GM21390 (cell line): ENCODE measurements at regions not wholly inside any gene's neighbourhood (a gene's known extent, or its start where the extent isn't known, plus 50 kb on each side); places are given as distances from the start of the nearest gene placed in this dataset.
"Not testable (repeated sequence)": the region's sequence is repeated elsewhere in the genome, so short reads cannot be mapped to it uniquely, and the experiment has no call there.

Source experiments
- ATAC-seq: cut with Tn5 transposase; IDR thresholded peaks from one replicate; pipeline ENCODE4 v1.9.1; 2021; ENCODE audit not compliant: unreplicated experiment

GRCh38 chr4:189547559-189547958 lies 393.1 kb upstream of the FRG1 start:
- ATAC-seq, result no peak

GRCh38 chr4:189548484-189549125 lies 392.1 kb upstream of the FRG1 start:
- no peak for ATAC-seq

- not testable (repeated sequence) for ATAC-seq
Observed at GRCh38 chr4:189551931-189552670, 388.6 kb upstream of the FRG1 start.

- not testable (repeated sequence) for ATAC-seq
Observed at GRCh38 chr4:189560605-189561004, 380.1 kb upstream of the FRG1 start.

- not testable (repeated sequence) for ATAC-seq
Observed at GRCh38 chr4:189563751-189564150, 376.9 kb upstream of the FRG1 start.

GRCh38 chr4:189566271-189566670 lies 374.4 kb upstream of the FRG1 start:
- ATAC-seq, result not testable (repeated sequence)

GRCh38 chr4:189566900-189567299 lies 373.8 kb upstream of the FRG1 start:
- ATAC-seq, result not testable (repeated sequence)

- not testable (repeated sequence) for ATAC-seq
Observed at GRCh38 chr4:189579645-189580044, 361.0 kb upstream of the FRG1 start.

- not testable (repeated sequence) for ATAC-seq
Observed at GRCh38 chr4:189586908-189587632, 353.6 kb upstream of the FRG1 start.

GRCh38 chr4:189589201-189589600 lies 351.5 kb upstream of the FRG1 start:
- ATAC-seq, result not testable (repeated sequence)

GRCh38 chr4:189592890-189593289 lies 347.8 kb upstream of the FRG1 start:
- no peak for ATAC-seq

GRCh38 chr4:189597341-189597740 lies 343.3 kb upstream of the FRG1 start:
- no peak for ATAC-seq

GRCh38 chr4:189600264-189600663 lies 340.4 kb upstream of the FRG1 start:
- no peak for ATAC-seq

GRCh38 chr4:189600718-189601435 lies 339.8 kb upstream of the FRG1 start:
- no peak for ATAC-seq

GRCh38 chr4:189602827-189603226 lies 337.8 kb upstream of the FRG1 start:
- not testable (repeated sequence) for ATAC-seq

- ATAC-seq, result not testable (repeated sequence)
Observed at GRCh38 chr4:189610571-189610970, 330.1 kb upstream of the FRG1 start.

GRCh38 chr4:189613207-189613606 lies 327.5 kb upstream of the FRG1 start:
- no peak for ATAC-seq

- no peak for ATAC-seq
Observed at GRCh38 chr4:189615217-189615663, 325.4 kb upstream of the FRG1 start.

- ATAC-seq, result not testable (repeated sequence)
Observed at GRCh38 chr4:189617741-189618140, 322.9 kb upstream of the FRG1 start.

GRCh38 chr4:189619441-189620250 lies 321.0 kb upstream of the FRG1 start:
- not testable (repeated sequence) for ATAC-seq
